ENCODE measurements at regions not wholly inside any gene's neighbourhood (a gene's known extent, or its start where the extent isn't known, plus 50 kb on each side); places are given as distances from the start of the nearest gene placed in this dataset.

- TF ChIP-seq CTCF (conservative IDR thresholded peaks at IDR 0.05; ENCODE audit: low read depth in 2 of 2) (no peak), EZH2 (IDR thresholded peaks at IDR 0.05; ENCODE audit: low read depth, unreplicated experiment) (no peak)
Observed at GRCh38 chr20:57902473-57902872, 192.7 kb upstream of the PMEPA1 start (continued).

- ATAC-seq (no peak), DNase-seq (ENCODE audit: low spot score) (no peak)
- H3K27me3 Mint-ChIP-seq (ENCODE audit: insufficient read depth, low read depth, poor library complexity) = peaks cover 7% of the 10 kb centered on the region
- H3K27ac ChIP-seq (ENCODE audit: low read depth) = no peak overlapping the region
- H3K79me2 ChIP-seq (replicated peaks; ENCODE audit: insufficient read depth) = no peaks in the 10 kb centered on the region
- H3K4me2 ChIP-seq = no peak overlapping the region
- no peak overlapping the region for H2AFZ ChIP-seq
- no peaks in the 10 kb centered on the region for H3K9me3 Mint-ChIP-seq
- no peaks in the 10 kb centered on the region for H3K36me3 ChIP-seq (ENCODE audit: insufficient read depth)
- no peaks in the 10 kb centered on the region for H3F3A ChIP-seq (replicated peaks; ENCODE audit: low read depth)
- no peaks in the 10 kb centered on the region for H3K4me1 ChIP-seq (ENCODE audit: insufficient read depth)
- no peaks in the 10 kb centered on the region for H3K27me3 ChIP-seq (ENCODE audit: insufficient read depth)
- H3K36me3 Mint-ChIP-seq (ENCODE audit: low read depth) = no peaks in the 10 kb centered on the region
- H3K4me1 Mint-ChIP-seq = peaks cover 8% of the 10 kb centered on the region
- no peaks in the 10 kb centered on the region; the same call in 1 of the 2 replicates for H3K9me2 ChIP-seq (ENCODE audit: insufficient read depth)
- H3K4me3 Mint-ChIP-seq = no peak overlapping the region
- TF ChIP-seq REST (IDR thresholded peaks at IDR 0.05; ENCODE audit: unreplicated experiment) (no peak), EZH2phosphoT487 (IDR thresholded peaks at IDR 0.05; ENCODE audit: unreplicated experiment) (no peak), POLR2AphosphoS5 (IDR thresholded peaks at IDR 0.05; ENCODE audit: low read depth) (no peak), CTCF (conservative IDR thresholded peaks at IDR 0.05; ENCODE audit: low read depth in 2 of 2) (no peak), JUNB (IDR thresholded peaks at IDR 0.05; ENCODE audit: unreplicated experiment) (no peak), NANOG (IDR thresholded peaks at IDR 0.05; ENCODE audit: borderline replicate concordance) (no peak), STAT1 (IDR thresholded peaks at IDR 0.05; ENCODE audit: unreplicated experiment) (no peak), ZNF331 (CRISPR knock-in tag; IDR thresholded peaks at IDR 0.05; ENCODE audit: low read depth) (no peak), ZNF462 (CRISPR knock-in tag; IDR thresholded peaks at IDR 0.05) (no peak), EZH2 (IDR thresholded peaks at IDR 0.05; ENCODE audit: low read depth, unreplicated experiment) (no peak), CREB1 (CRISPR knock-in tag; IDR thresholded peaks at IDR 0.05; ENCODE audit: low read depth) (no peak)
- no peaks in the 10 kb centered on the region for H4K20me1 ChIP-seq (replicated peaks; ENCODE audit: insufficient read depth)
- H3K4me3 ChIP-seq = no peak overlapping the region
- H3K27ac Mint-ChIP-seq = no peak overlapping the region
Observed at GRCh38 chr20:57901526-57901925, 191.7 kb upstream of the PMEPA1 start.
